Spinal cord (tissue), 9 donors: ENCODE measurements at regions not wholly inside any gene's neighbourhood (a gene's known extent, or its start where the extent isn't known, plus 50 kb on each side); places are given as distances from the start of the nearest gene placed in this dataset.

Source experiments
- DNase-seq, 6 donors: peaks; one replicate each; pipeline versions ENCODE4 v3.0.0 to v3.0.0-alpha.2; 2013 to 2015; ENCODE audit warnings: low spot score in 6 of 6, low read depth in 4 of 6
- H3K27ac ChIP-seq: one replicate; pipeline ENCODE4 v1.5.1; 2013; ENCODE audit warnings: low read depth, low read length, control low read depth
- H3K27me3 ChIP-seq: one replicate; pipeline ENCODE4 v1.6.1; 2013; ENCODE audit warnings: low read length; ENCODE audit not compliant: control insufficient read depth, insufficient read depth
- H3K36me3 ChIP-seq: one replicate; pipeline ENCODE4 v1.6.1; 2013; ENCODE audit warnings: low read length; ENCODE audit not compliant: control insufficient read depth, insufficient read depth
- H3K4me1 ChIP-seq: one replicate; pipeline ENCODE4 v1.6.1; 2013; ENCODE audit warnings: low read length; ENCODE audit not compliant: control insufficient read depth, insufficient read depth
- H3K4me3 ChIP-seq: one replicate; pipeline ENCODE4 v1.5.1; 2013; ENCODE audit warnings: low read depth, low read length, control low read depth
- H3K9me3 ChIP-seq: one replicate; pipeline ENCODE4 v1.6.1; 2013; ENCODE audit warnings: low read length; ENCODE audit not compliant: control insufficient read depth, insufficient read depth
- WGBS: methylation state at CpG from one replicate; pipeline ENCODE4 v1.1.5; 2013; ENCODE audit warnings: missing lambda C conversion rate; ENCODE audit not compliant: insufficient coverage; 5-methylcytosine and 5-hydroxymethylcytosine counted together
- donor health status: healthy.

- no CpG with 5 or more reads among the region's 2 CpGs for WGBS
- H3K27me3 ChIP-seq: no peaks in the 10 kb centered on the region
- no peak for DNase-seq
- H3K27ac ChIP-seq: no peak overlapping the region
- no peaks in the 10 kb centered on the region for H3K9me3 ChIP-seq
- H3K4me3 ChIP-seq: no peak overlapping the region
- H3K36me3 ChIP-seq: no peaks in the 10 kb centered on the region
- no peaks in the 10 kb centered on the region for H3K4me1 ChIP-seq
Measured at GRCh38 chr5:23318960-23319359, 188.4 kb upstream of the PRDM9 start.

DNA sequence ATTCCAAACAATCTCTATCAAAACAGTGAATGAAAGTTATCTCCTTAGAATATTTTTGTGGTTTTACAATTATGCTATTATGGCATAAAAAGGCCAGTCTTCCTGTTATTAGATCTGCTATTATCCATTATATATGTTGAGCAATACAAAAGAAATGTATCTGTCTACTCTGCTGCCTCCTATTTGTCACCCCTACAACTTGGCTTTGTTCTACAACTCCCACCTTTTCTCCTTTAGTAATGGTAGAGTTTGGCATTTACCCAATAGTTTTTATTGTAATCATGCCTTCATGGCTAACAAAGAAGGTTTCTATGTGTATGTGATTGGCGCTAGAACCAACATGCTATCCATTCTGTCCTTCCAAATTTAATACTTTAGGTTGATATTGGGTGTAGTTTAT is 189.2 kb upstream of the PRDM9 start:
- H3K4me3 ChIP-seq: no peak overlapping the region
- WGBS: no CpG with 5 or more reads among the region's 1 CpG
- H3K27me3 ChIP-seq: no peaks in the 10 kb centered on the region
- no peaks in the 10 kb centered on the region for H3K36me3 ChIP-seq
- H3K9me3 ChIP-seq: no peaks in the 10 kb centered on the region
- H3K27ac ChIP-seq: no peak overlapping the region
- no peak for DNase-seq
- no peaks in the 10 kb centered on the region for H3K4me1 ChIP-seq

GRCh38 chr5:23316060-23316591 is 191.3 kb upstream of the PRDM9 start:
- no peak overlapping the region for H3K27ac ChIP-seq
- H3K36me3 ChIP-seq: no peaks in the 10 kb centered on the region
- no CpG with 5 or more reads among the region's 1 CpG for WGBS
- no peaks in the 10 kb centered on the region for H3K9me3 ChIP-seq
- H3K4me1 ChIP-seq: no peaks in the 10 kb centered on the region
- peak in 1 of 6 donors; percentile 31 for DNase-seq
- H3K4me3 ChIP-seq: no peak overlapping the region
- H3K27me3 ChIP-seq: no peaks in the 10 kb centered on the region

GRCh38 chr5:23314827-23315226 is 192.6 kb upstream of the PRDM9 start:
- no peaks in the 10 kb centered on the region for H3K36me3 ChIP-seq
- H3K9me3 ChIP-seq: no peaks in the 10 kb centered on the region
- H3K27me3 ChIP-seq: no peaks in the 10 kb centered on the region
- H3K4me3 ChIP-seq: no peak overlapping the region
- WGBS: no CpG with 5 or more reads among the region's 3 CpGs
- no peaks in the 10 kb centered on the region for H3K4me1 ChIP-seq
- DNase-seq: no peak
- no peak overlapping the region for H3K27ac ChIP-seq

DNA sequence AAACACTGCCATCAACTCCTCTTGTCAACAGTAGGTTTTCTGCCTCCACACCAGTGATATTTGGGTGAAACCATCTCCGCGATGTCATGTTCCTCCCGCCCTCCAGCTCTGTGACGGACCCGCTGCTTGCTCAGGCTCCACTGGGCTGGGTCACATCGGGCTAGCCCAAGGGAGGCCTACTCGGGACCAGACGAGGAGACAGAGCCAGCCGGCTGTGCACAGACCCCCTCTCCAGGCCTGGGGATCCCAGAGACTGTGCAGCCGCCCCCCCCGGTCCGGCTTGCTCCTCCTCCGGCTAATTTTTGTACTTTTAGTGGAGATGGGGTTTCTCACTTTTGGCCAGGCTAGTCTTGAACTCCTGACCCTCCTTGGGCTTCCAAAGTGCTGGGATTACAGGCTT is 202.4 kb upstream of the PRDM9 start:
- Histone ChIP-seq H3K4me1 (no peaks in the 10 kb centered on the region), H3K27ac (no peak overlapping the region), H3K36me3 (no peaks in the 10 kb centered on the region), H3K27me3 (no peaks in the 10 kb centered on the region), H3K4me3 (no peak overlapping the region), H3K9me3 (no peaks in the 10 kb centered on the region)
- WGBS: 94% methylated on average over 9 of the region's 13 CpGs
- DNase-seq: no peak

DNA sequence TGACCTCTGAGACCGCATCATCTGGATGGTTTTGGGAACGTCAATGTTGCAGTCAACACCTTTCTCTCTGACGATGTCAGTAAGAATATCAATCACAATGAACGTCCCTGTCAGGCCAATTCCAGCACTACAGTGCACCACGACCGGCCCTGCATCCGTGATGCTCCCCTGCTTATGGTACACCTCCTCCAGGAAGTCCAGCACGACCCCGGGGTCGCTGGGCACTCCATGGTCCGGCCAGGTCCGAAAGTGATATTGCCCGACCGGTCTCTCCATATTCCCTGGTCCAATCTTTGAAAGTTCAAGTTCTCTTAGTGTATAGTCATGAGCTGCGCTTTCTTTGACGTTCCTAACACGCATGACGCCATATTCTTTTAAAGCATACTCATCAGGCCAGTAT is 203.6 kb upstream of the PRDM9 start:
- Histone ChIP-seq H3K4me1 (no peaks in the 10 kb centered on the region), H3K36me3 (no peaks in the 10 kb centered on the region), H3K27ac (no peak overlapping the region), H3K9me3 (no peaks in the 10 kb centered on the region), H3K27me3 (no peaks in the 10 kb centered on the region), H3K4me3 (no peak overlapping the region)
- WGBS: 90% methylated on average over 15 of the region's 18 CpGs
- no peak for DNase-seq

DNA sequence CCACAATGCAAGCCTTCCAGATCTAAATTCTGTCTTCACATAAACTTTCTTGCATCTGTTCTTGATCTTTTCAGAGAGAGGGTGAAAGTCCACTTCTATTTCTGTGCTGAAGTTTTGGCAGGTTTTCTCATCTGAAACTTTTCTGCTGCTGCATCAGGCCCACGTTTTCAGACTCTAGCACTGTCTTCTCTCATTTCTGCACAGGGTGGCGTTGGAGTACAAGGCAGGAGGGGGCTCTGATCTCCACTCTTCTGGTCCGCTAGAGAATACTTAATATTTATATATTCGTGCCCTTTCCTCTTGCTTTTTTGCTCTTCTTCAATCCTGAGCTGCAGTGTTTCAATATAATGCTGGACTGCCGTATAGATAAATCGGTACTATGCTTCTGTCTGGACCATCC is 204.0 kb upstream of the PRDM9 start:
- no peak for DNase-seq
- Histone ChIP-seq H3K4me3 (no peak overlapping the region), H3K27ac (no peak overlapping the region), H3K9me3 (no peaks in the 10 kb centered on the region), H3K4me1 (no peaks in the 10 kb centered on the region), H3K36me3 (no peaks in the 10 kb centered on the region), H3K27me3 (no peaks in the 10 kb centered on the region)
- WGBS: 99% methylated on average over 4 of the region's 6 CpGs

DNA sequence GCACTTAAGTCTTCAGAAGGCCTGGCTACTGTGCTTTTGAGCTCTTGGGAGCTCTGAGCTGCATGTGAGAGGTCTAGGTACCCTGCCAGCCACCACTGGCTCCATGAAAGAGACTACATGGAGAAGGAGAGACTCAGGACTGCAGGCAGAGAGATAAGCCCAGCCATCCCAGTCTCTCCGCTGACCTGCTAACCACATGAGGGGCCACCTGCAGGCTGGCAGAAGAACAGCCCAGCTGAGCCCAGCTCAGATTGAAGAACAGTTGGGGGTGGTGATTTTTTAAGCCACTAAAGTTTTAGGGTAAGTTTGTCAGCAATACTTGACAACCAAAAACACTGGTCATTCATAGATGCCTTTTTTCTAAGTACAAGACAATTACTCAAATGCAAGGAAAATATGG is 205.0 kb upstream of the PRDM9 start:
- Histone ChIP-seq H3K27me3 (no peaks in the 10 kb centered on the region), H3K9me3 (no peaks in the 10 kb centered on the region), H3K27ac (no peak overlapping the region), H3K36me3 (no peaks in the 10 kb centered on the region), H3K4me1 (no peaks in the 10 kb centered on the region), H3K4me3 (no peak overlapping the region)
- 100% methylated on average over 1 of the region's 1 CpG for WGBS
- no peak for DNase-seq

GRCh38 chr5:23289162-23289561 is 218.2 kb upstream of the PRDM9 start:
- no peak overlapping the region for H3K4me3 ChIP-seq
- no peaks in the 10 kb centered on the region for H3K36me3 ChIP-seq
- no peak overlapping the region for H3K27ac ChIP-seq
- no CpG with 5 or more reads among the region's 2 CpGs for WGBS
- no peaks in the 10 kb centered on the region for H3K27me3 ChIP-seq
- no peaks in the 10 kb centered on the region for H3K9me3 ChIP-seq
- H3K4me1 ChIP-seq: no peaks in the 10 kb centered on the region
- DNase-seq: no peak

- WGBS: no CpG with 5 or more reads among the region's 2 CpGs
- H3K36me3 ChIP-seq: no peaks in the 10 kb centered on the region
- H3K27me3 ChIP-seq: no peaks in the 10 kb centered on the region
- H3K4me1 ChIP-seq: no peaks in the 10 kb centered on the region
- H3K27ac ChIP-seq: no peak overlapping the region
- H3K9me3 ChIP-seq: no peaks in the 10 kb centered on the region
- no peak for DNase-seq
- no peak overlapping the region for H3K4me3 ChIP-seq
Measured at GRCh38 chr5:23284656-23285055, 222.8 kb upstream of the PRDM9 start.
